HT-29 (cell line): ENCODE measurements at regions not wholly inside any gene's neighbourhood (a gene's known extent, or its start where the extent isn't known, plus 50 kb on each side); places are given as distances from the start of the nearest gene placed in this dataset.
"Not testable (repeated sequence)": the region's sequence is repeated elsewhere in the genome, so short reads cannot be mapped to it uniquely, and the experiment has no call there.

Source experiments
- DNase-seq: peaks from one replicate; pipeline ENCODE4 v3.0.0-alpha.2; 2015; ENCODE audit warnings: low spot score

- DNase-seq = no peak
Observed at GRCh38 chr20:52098186-52098585, 93.4 kb downstream of the ZFP64 start.

GRCh38 chr20:52096117-52096516, 95.5 kb downstream of the ZFP64 start:
- no peak for DNase-seq

- no peak for DNase-seq
Observed at GRCh38 chr20:52094693-52095092, 96.9 kb downstream of the ZFP64 start.

- no peak for DNase-seq
Observed at GRCh38 chr20:52093575-52093974, 98.0 kb downstream of the ZFP64 start.

- DNase-seq = no peak
Observed at GRCh38 chr20:52090035-52090434, 101.5 kb downstream of the ZFP64 start.

GRCh38 chr20:52087471-52087870, 104.1 kb downstream of the ZFP64 start:
- DNase-seq = no peak

GRCh38 chr20:52086878-52087277, 104.7 kb downstream of the ZFP64 start:
- DNase-seq = no peak

- no peak for DNase-seq
Observed at GRCh38 chr20:52084727-52085126, 106.9 kb downstream of the ZFP64 start.

GRCh38 chr20:52083627-52084232, 107.8 kb downstream of the ZFP64 start:
- peak; percentile 95 for DNase-seq

- DNase-seq = no peak
Observed at GRCh38 chr20:52082612-52083011, 109.0 kb downstream of the ZFP64 start.

GRCh38 chr20:52081791-52082190, 109.8 kb downstream of the ZFP64 start:
- DNase-seq = no peak

- no peak for DNase-seq
Observed at GRCh38 chr20:52081066-52081465, 110.5 kb downstream of the ZFP64 start.

GRCh38 chr20:52078289-52078688, 113.3 kb downstream of the ZFP64 start:
- DNase-seq = no peak

GRCh38 chr20:52076164-52076563, 115.4 kb downstream of the ZFP64 start:
- DNase-seq = no peak

- DNase-seq = no peak
Observed at GRCh38 chr20:52075400-52075799, 116.2 kb downstream of the ZFP64 start.

- DNase-seq = no peak
Observed at GRCh38 chr20:52071136-52071535, 120.4 kb downstream of the ZFP64 start.

GRCh38 chr20:52064931-52065330, 126.6 kb downstream of the ZFP64 start:
- DNase-seq = no peak

GRCh38 chr20:52062452-52063209, 128.9 kb downstream of the ZFP64 start:
- no peak for DNase-seq

GRCh38 chr20:52060794-52061714, 130.5 kb downstream of the ZFP64 start:
- peak; percentile 88 for DNase-seq

GRCh38 chr20:52057133-52057532, 134.4 kb downstream of the ZFP64 start:
- DNase-seq = not testable (repeated sequence)

GRCh38 chr20:52056203-52057062, 135.1 kb downstream of the ZFP64 start:
- DNase-seq = no peak
